DOHH2 (cell line): ENCODE measurements at regions not wholly inside any gene's neighbourhood (a gene's known extent, or its start where the extent isn't known, plus 50 kb on each side); places are given as distances from the start of the nearest gene placed in this dataset.

Experiments used
- EZH2phosphoT487 ChIP-seq: fragments of 200-600 bp; sonication (generic); IDR thresholded peaks from 2 replicates; pipeline ENCODE4 v1.6.1; 2017; ENCODE audit warnings: borderline replicate concordance, mild to moderate bottlenecking, antibody characterized with exemption, low read length, moderate library complexity, mixed read lengths
- TF ChIP-seq, protein P1 (sequence below): fragments of 200-600 bp; sonication (generic); IDR thresholded peaks from one replicate; pipeline ENCODE4 v1.5.1; 2014; ENCODE audit warnings: antibody characterized with exemption, mild to moderate bottlenecking, low read depth, low read length; ENCODE audit not compliant: poor library complexity, severe bottlenecking

DNA sequence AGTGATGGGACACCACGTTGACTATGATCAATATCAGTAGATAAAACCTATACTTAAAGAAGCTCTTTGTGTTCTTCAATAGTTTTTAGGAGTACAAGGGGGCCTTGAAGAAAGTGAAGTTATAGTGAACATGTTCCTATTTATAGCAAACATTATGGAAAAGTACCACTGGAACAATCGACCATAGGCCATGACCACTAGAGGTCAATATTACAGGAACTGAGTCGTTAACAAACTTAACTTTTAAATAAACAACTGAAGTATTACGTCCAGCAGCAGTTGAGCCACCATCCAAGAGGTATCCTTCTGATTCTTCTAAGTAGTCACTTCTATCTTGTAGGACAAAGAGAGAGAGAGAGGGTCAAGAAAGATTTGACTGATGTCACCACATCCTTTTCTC is 391.0 kb upstream of the SLITRK5 start:
- TF ChIP-seq, protein P1, sequence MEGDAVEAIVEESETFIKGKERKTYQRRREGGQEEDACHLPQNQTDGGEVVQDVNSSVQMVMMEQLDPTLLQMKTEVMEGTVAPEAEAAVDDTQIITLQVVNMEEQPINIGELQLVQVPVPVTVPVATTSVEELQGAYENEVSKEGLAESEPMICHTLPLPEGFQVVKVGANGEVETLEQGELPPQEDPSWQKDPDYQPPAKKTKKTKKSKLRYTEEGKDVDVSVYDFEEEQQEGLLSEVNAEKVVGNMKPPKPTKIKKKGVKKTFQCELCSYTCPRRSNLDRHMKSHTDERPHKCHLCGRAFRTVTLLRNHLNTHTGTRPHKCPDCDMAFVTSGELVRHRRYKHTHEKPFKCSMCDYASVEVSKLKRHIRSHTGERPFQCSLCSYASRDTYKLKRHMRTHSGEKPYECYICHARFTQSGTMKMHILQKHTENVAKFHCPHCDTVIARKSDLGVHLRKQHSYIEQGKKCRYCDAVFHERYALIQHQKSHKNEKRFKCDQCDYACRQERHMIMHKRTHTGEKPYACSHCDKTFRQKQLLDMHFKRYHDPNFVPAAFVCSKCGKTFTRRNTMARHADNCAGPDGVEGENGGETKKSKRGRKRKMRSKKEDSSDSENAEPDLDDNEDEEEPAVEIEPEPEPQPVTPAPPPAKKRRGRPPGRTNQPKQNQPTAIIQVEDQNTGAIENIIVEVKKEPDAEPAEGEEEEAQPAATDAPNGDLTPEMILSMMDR = no peak
- TF ChIP-seq EZH2phosphoT487 = no peak
